GM23338 (cell line): ENCODE measurements at regions not wholly inside any gene's neighbourhood (a gene's known extent, or its start where the extent isn't known, plus 50 kb on each side); places are given as distances from the start of the nearest gene placed in this dataset.

Experiments used
- ATAC-seq: fragments of 200-7000 bp; cut with Tn5 transposase; 3 replicates; pipeline ENCODE4 v1.9.1; 2020
- DNase-seq: peaks from one replicate; pipeline ENCODE4 v3.0.0-alpha.2; 2015; ENCODE audit warnings: low spot score
- H2AFZ ChIP-seq: fragments of 200-600 bp; sonication (generic); 2 replicates; pipeline ENCODE4 v1.8.0; 2016; ENCODE audit warnings: antibody characterized with exemption, mild to moderate bottlenecking, moderate library complexity
- H3F3A ChIP-seq: fragments of 200-600 bp; sonication (generic); replicated peaks from 2 replicates; pipeline ENCODE4 v1.8.0; 2017; ENCODE audit warnings: antibody characterized with exemption, mixed run types, low read depth
- H3K27ac ChIP-seq: fragments of 200-600 bp; sonication (generic); 2 replicates; pipeline ENCODE4 v1.6.1; 2016; ENCODE audit warnings: low read depth
- H3K27me3 ChIP-seq: fragments of 200-600 bp; sonication (generic); 2 replicates; pipeline ENCODE4 v1.8.0; 2016; ENCODE audit warnings: mild to moderate bottlenecking, mixed run types, moderate library complexity; ENCODE audit not compliant: insufficient read depth
- H3K36me3 ChIP-seq: fragments of 200-600 bp; sonication (generic); 2 replicates; pipeline ENCODE4 v1.8.0; 2016; ENCODE audit warnings: mild to moderate bottlenecking; ENCODE audit not compliant: insufficient read depth
- H3K4me1 ChIP-seq: fragments of 200-600 bp; sonication (generic); 2 replicates; pipeline ENCODE4 v1.8.0; 2016; ENCODE audit warnings: mild to moderate bottlenecking, moderate library complexity; ENCODE audit not compliant: insufficient read depth
- H3K4me2 ChIP-seq: fragments of 200-600 bp; sonication (generic); 2 replicates; pipeline ENCODE4 v1.7.1; 2017; ENCODE audit warnings: mixed run types
- H3K4me3 ChIP-seq: fragments of 200-600 bp; sonication (generic); 2 replicates; pipeline ENCODE4 v1.6.1; 2016; ENCODE audit warnings: mixed run types
- H3K79me2 ChIP-seq: fragments of 200-600 bp; sonication (generic); replicated peaks from 2 replicates; pipeline ENCODE4 v1.8.0; 2017; ENCODE audit warnings: mild to moderate bottlenecking; ENCODE audit not compliant: insufficient read depth
- H3K9me2 ChIP-seq: fragments of 200-600 bp; sonication (generic); 2 replicates; pipeline ENCODE4 v1.8.0; 2017; ENCODE audit not compliant: insufficient read depth
- H4K20me1 ChIP-seq: fragments of 200-600 bp; sonication (generic); replicated peaks from 2 replicates; pipeline ENCODE4 v1.8.0; 2017; ENCODE audit warnings: mild to moderate bottlenecking; ENCODE audit not compliant: insufficient read depth
- H3K27ac Mint-ChIP-seq: 2 replicates; pipeline ENCODE4 v1.8.0; 2020; ENCODE audit warnings: inconsistent platforms, mild to moderate bottlenecking, moderate library complexity, mixed read lengths
- H3K27me3 Mint-ChIP-seq: 3 replicates; pipeline ENCODE4 v1.8.0; 2022; ENCODE audit warnings: low read depth, mild to moderate bottlenecking, moderate library complexity, mixed read lengths, inconsistent platforms; ENCODE audit not compliant: insufficient read depth, poor library complexity
- H3K36me3 Mint-ChIP-seq: 3 replicates; pipeline ENCODE4 v1.8.0; 2021; ENCODE audit warnings: low read depth, mild to moderate bottlenecking, inconsistent platforms, moderate library complexity, mixed read lengths
- H3K4me1 Mint-ChIP-seq: 3 replicates; pipeline ENCODE4 v1.8.0; 2020; ENCODE audit warnings: mild to moderate bottlenecking, inconsistent platforms, mixed read lengths
- H3K4me3 Mint-ChIP-seq: 3 replicates; pipeline ENCODE4 v1.8.0; 2021; ENCODE audit warnings: moderate library complexity, mild to moderate bottlenecking, inconsistent platforms, mixed read lengths
- H3K9me3 Mint-ChIP-seq: 3 replicates; pipeline ENCODE4 v1.8.0; 2020; ENCODE audit warnings: moderate library complexity, mild to moderate bottlenecking, inconsistent platforms, mixed read lengths
- CREB1 ChIP-seq: fragments of 250-450 bp; sonication (Bioruptor Pico); IDR thresholded peaks from 2 replicates; pipeline ENCODE4 v1.5.0; 2020; ENCODE audit warnings: low read depth, mild to moderate bottlenecking, moderate library complexity
- EZH2 ChIP-seq: fragments of 200-600 bp; sonication (generic); IDR thresholded peaks from one replicate; pipeline ENCODE4 v1.8.0; 2017; ENCODE audit warnings: antibody characterized with exemption, mild to moderate bottlenecking, low read depth; ENCODE audit not compliant: unreplicated experiment
- EZH2phosphoT487 ChIP-seq: fragments of 200-600 bp; sonication (generic); IDR thresholded peaks from one replicate; pipeline ENCODE4 v1.8.1; 2018; ENCODE audit warnings: antibody characterized with exemption; ENCODE audit not compliant: unreplicated experiment
- JUNB ChIP-seq: IDR thresholded peaks from one replicate; pipeline ENCODE4 v1.6.1; 2016; ENCODE audit warnings: antibody characterized with exemption; ENCODE audit not compliant: unreplicated experiment
- NANOG ChIP-seq: IDR thresholded peaks from 2 replicates; pipeline ENCODE4 v1.6.1; 2016; ENCODE audit warnings: antibody characterized with exemption, borderline replicate concordance
- POLR2AphosphoS5 ChIP-seq: IDR thresholded peaks from 2 replicates; pipeline ENCODE4 v1.6.1; 2016; ENCODE audit warnings: antibody characterized with exemption, low read depth
- STAT1 ChIP-seq: IDR thresholded peaks from one replicate; pipeline ENCODE4 v1.6.1; 2016; ENCODE audit warnings: antibody characterized with exemption; ENCODE audit not compliant: unreplicated experiment
- ZNF331 ChIP-seq: fragments of 250-450 bp; sonication (Bioruptor Pico); IDR thresholded peaks from 2 replicates; pipeline ENCODE4 v1.5.0; 2020; ENCODE audit warnings: low read depth, mild to moderate bottlenecking, moderate library complexity
- ZNF462 ChIP-seq: fragments of 250-450 bp; sonication (Bioruptor Pico); IDR thresholded peaks from 2 replicates; pipeline ENCODE4 v1.5.0; 2020; ENCODE audit warnings: mild to moderate bottlenecking, moderate library complexity
- TF ChIP-seq, protein P1 (sequence below), 2 experiments: fragments of 200-600 bp in 1 of 2; sonication (generic) in 1 of 2; conservative IDR thresholded peaks; 2 replicates each; pipeline versions ENCODE4 v1.5.1 to v1.6.1; 2016 to 2017; ENCODE audit warnings: antibody characterized with exemption in 2 of 2, low read depth in 2 of 2, mild to moderate bottlenecking in 2 of 2, moderate library complexity in 1 of 2
- TF ChIP-seq, protein P2 (sequence below): IDR thresholded peaks from one replicate; pipeline ENCODE4 v1.6.1; 2018; ENCODE audit warnings: antibody characterized with exemption; ENCODE audit not compliant: unreplicated experiment

DNA sequence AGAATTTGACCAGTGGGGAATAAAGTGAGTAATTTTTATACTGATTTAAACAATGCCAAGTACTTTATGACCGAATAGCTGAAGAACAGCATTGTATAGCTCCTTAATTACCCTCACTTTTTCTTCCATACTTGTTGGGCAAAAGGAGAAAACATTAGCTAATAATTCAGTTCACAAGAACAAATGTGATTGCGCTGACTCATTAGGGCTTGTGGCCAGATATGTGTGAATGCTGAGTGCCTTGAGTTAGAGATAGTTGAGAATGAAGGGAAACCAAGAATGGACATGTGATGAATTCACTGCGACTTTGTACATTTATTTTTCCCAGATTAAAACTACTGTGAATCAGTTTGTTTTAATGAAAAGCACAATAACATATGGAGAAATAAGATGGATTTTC lies 669.4 kb downstream of the TFAP2A start:
- Mint-ChIP-seq H3K4me1 (no peaks in the 10 kb centered on the region), H3K4me3 (no peak overlapping the region), H3K9me3 (no peaks in the 10 kb centered on the region), H3K27ac (no peak overlapping the region), H3K27me3 (no peaks in the 10 kb centered on the region), H3K36me3 (no peaks in the 10 kb centered on the region)
- Histone ChIP-seq H3K36me3 (no peaks in the 10 kb centered on the region), H3K4me2 (no peak overlapping the region), H3K79me2 (no peaks in the 10 kb centered on the region), H3F3A (no peaks in the 10 kb centered on the region), H3K4me3 (no peak overlapping the region), H3K27me3 (no peaks in the 10 kb centered on the region), H3K27ac (no peak overlapping the region), H3K4me1 (no peaks in the 10 kb centered on the region), H3K9me2 (no peaks in the 10 kb centered on the region), H4K20me1 (no peaks in the 10 kb centered on the region), H2AFZ (no peak overlapping the region)
- DNase-seq (no peak), ATAC-seq (no peak)
- TF ChIP-seq CREB1 (CRISPR knock-in tag) = no peak

DNA sequence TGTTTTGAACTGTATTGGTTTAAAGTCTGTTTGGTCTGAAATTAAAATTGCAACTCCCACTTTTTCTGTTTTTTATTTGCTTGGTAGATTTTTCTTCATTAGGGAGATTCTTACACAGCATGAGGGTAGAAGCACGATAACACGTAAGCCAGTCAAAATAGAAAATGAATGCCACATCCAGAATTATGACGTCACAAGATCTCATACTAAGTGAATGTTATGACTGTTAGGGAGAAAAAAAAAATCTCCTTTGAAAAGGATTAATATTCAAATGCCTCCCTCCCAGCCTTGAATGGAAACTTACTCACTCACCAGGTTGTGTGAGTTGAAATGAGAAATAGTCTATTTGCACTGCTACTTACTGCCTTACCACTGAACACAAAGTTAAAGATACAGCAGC lies 670.8 kb downstream of the TFAP2A start:
- H3K27ac ChIP-seq = no peak overlapping the region
- no peak for TF ChIP-seq ZNF462 (CRISPR knock-in tag)
- no peak for TF ChIP-seq EZH2
- TF ChIP-seq CREB1 (CRISPR knock-in tag) = no peak
- TF ChIP-seq ZNF331 (CRISPR knock-in tag) = no peak
- no peak for TF ChIP-seq STAT1
- TF ChIP-seq NANOG = no peak
- no peak for TF ChIP-seq JUNB
- TF ChIP-seq, protein P1, sequence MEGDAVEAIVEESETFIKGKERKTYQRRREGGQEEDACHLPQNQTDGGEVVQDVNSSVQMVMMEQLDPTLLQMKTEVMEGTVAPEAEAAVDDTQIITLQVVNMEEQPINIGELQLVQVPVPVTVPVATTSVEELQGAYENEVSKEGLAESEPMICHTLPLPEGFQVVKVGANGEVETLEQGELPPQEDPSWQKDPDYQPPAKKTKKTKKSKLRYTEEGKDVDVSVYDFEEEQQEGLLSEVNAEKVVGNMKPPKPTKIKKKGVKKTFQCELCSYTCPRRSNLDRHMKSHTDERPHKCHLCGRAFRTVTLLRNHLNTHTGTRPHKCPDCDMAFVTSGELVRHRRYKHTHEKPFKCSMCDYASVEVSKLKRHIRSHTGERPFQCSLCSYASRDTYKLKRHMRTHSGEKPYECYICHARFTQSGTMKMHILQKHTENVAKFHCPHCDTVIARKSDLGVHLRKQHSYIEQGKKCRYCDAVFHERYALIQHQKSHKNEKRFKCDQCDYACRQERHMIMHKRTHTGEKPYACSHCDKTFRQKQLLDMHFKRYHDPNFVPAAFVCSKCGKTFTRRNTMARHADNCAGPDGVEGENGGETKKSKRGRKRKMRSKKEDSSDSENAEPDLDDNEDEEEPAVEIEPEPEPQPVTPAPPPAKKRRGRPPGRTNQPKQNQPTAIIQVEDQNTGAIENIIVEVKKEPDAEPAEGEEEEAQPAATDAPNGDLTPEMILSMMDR (conservative IDR thresholded peaks at IDR 0.05; ENCODE audit: low read depth in 2 of 2) = no peak
- TF ChIP-seq POLR2AphosphoS5 = no peak
- TF ChIP-seq, protein P2, sequence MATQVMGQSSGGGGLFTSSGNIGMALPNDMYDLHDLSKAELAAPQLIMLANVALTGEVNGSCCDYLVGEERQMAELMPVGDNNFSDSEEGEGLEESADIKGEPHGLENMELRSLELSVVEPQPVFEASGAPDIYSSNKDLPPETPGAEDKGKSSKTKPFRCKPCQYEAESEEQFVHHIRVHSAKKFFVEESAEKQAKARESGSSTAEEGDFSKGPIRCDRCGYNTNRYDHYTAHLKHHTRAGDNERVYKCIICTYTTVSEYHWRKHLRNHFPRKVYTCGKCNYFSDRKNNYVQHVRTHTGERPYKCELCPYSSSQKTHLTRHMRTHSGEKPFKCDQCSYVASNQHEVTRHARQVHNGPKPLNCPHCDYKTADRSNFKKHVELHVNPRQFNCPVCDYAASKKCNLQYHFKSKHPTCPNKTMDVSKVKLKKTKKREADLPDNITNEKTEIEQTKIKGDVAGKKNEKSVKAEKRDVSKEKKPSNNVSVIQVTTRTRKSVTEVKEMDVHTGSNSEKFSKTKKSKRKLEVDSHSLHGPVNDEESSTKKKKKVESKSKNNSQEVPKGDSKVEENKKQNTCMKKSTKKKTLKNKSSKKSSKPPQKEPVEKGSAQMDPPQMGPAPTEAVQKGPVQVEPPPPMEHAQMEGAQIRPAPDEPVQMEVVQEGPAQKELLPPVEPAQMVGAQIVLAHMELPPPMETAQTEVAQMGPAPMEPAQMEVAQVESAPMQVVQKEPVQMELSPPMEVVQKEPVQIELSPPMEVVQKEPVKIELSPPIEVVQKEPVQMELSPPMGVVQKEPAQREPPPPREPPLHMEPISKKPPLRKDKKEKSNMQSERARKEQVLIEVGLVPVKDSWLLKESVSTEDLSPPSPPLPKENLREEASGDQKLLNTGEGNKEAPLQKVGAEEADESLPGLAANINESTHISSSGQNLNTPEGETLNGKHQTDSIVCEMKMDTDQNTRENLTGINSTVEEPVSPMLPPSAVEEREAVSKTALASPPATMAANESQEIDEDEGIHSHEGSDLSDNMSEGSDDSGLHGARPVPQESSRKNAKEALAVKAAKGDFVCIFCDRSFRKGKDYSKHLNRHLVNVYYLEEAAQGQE = no peak
- TF ChIP-seq EZH2phosphoT487 = no peak
- Mint-ChIP-seq H3K27me3 (no peaks in the 10 kb centered on the region), H3K9me3 (no peaks in the 10 kb centered on the region), H3K4me1 (no peaks in the 10 kb centered on the region), H3K36me3 (no peaks in the 10 kb centered on the region), H3K27ac (no peak overlapping the region), H3K4me3 (no peak overlapping the region)
- no peaks in the 10 kb centered on the region for H3K79me2 ChIP-seq
- no peaks in the 10 kb centered on the region for H3F3A ChIP-seq
- H3K4me1 ChIP-seq = no peaks in the 10 kb centered on the region
- no peak for ATAC-seq
- H4K20me1 ChIP-seq = no peaks in the 10 kb centered on the region
- H3K4me3 ChIP-seq = no peak overlapping the region
- no peaks in the 10 kb centered on the region for H3K36me3 ChIP-seq
- no peaks in the 10 kb centered on the region for H3K27me3 ChIP-seq
- no peak overlapping the region for H3K4me2 ChIP-seq
- H2AFZ ChIP-seq = no peak overlapping the region
- H3K9me2 ChIP-seq = no peaks in the 10 kb centered on the region
- DNase-seq = no peak
